SU-DHL-6 (cell line): ENCODE measurements at regions not wholly inside any gene's neighbourhood (a gene's known extent, or its start where the extent isn't known, plus 50 kb on each side); places are given as distances from the start of the nearest gene placed in this dataset.

Experiments
- CTCF ChIP-seq: fragments of 200-600 bp; sonication (generic); IDR thresholded peaks from one replicate; pipeline ENCODE4 v1.5.1; 2017; ENCODE audit warnings: antibody characterized with exemption, mild to moderate bottlenecking, low read length, moderate library complexity; ENCODE audit not compliant: insufficient read depth, poor library complexity, severe bottlenecking
- EZH2phosphoT487 ChIP-seq: fragments of 200-600 bp; sonication (generic), shearing (Covaris generic); conservative IDR thresholded peaks from 2 replicates; pipeline ENCODE4 v1.6.1; 2018; ENCODE audit warnings: mild to moderate bottlenecking, antibody characterized with exemption, low read length, moderate library complexity, mixed read lengths

- TF ChIP-seq CTCF (no peak), EZH2phosphoT487 (no peak)
Observed at GRCh38 chr4:138678985-138679746, 336.4 kb upstream of the NOCT start.
